Spleen (tissue), 7 donors: ENCODE measurements at regions not wholly inside any gene's neighbourhood (a gene's known extent, or its start where the extent isn't known, plus 50 kb on each side); places are given as distances from the start of the nearest gene placed in this dataset.

ENCODE experiments used
- POLR2AphosphoS5 ChIP-seq, 3 donors: sonication (generic); formaldehyde crosslinking; IDR thresholded peaks; one replicate each; pipeline ENCODE4 v1.5.1; 2017; ENCODE audit warnings: antibody characterized with exemption in 3 of 3
- TF ChIP-seq, protein P1 (sequence below), 11 experiments: fragments of 200-600 bp in 7 of 11; fragments of 450-650 bp in 4 of 11; sonication (generic) in 4 of 11; IDR thresholded peaks in 8 of 11; conservative IDR thresholded peaks in 3 of 11; 1 replicate in 7 of 11; 2 replicates in 4 of 11; pipeline versions ENCODE4 v1.4.0 to v1.8.0; 2016 to 2021; ENCODE audit warnings: antibody characterized with exemption in 11 of 11, inconsistent platforms in 4 of 11, mild to moderate bottlenecking in 1 of 11
- donor health status: DM: no; HTN: no; CAD: no; lungs with moderate emphysema.
- donor health status: DM: no; HTN: no; CAD: no.
- donor health status: DM: no; HTN: no; CAD: no.

DNA sequence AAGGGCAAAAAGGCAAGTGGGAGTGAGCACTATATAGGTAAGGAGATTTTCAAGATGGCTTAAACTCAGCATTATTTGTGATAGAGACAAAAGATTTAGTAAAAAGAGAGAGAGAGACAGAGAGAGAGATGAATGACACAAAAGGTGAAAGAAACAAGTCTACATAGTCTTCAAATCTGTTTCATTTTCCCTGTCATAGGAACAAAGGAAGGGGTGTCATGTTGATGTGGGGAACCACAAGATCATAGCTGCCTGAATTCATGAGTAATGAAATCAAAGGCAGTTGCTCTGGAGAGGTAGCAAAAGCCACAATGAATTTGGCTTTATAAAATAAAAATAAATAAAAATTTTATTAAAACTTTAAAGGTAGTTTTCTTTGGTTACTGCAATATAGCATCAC lies 67.2 kb upstream of the PHIP start:
- TF ChIP-seq, protein P1, sequence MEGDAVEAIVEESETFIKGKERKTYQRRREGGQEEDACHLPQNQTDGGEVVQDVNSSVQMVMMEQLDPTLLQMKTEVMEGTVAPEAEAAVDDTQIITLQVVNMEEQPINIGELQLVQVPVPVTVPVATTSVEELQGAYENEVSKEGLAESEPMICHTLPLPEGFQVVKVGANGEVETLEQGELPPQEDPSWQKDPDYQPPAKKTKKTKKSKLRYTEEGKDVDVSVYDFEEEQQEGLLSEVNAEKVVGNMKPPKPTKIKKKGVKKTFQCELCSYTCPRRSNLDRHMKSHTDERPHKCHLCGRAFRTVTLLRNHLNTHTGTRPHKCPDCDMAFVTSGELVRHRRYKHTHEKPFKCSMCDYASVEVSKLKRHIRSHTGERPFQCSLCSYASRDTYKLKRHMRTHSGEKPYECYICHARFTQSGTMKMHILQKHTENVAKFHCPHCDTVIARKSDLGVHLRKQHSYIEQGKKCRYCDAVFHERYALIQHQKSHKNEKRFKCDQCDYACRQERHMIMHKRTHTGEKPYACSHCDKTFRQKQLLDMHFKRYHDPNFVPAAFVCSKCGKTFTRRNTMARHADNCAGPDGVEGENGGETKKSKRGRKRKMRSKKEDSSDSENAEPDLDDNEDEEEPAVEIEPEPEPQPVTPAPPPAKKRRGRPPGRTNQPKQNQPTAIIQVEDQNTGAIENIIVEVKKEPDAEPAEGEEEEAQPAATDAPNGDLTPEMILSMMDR (IDR thresholded peaks at IDR 0.05 in 8 of 11, conservative IDR thresholded peaks at IDR 0.05 in 3 of 11) = no peak
- no peak for TF ChIP-seq POLR2AphosphoS5 (IDR thresholded peaks at IDR 0.05)
